SH-SY5Y (cell line): ENCODE measurements at regions not wholly inside any gene's neighbourhood (a gene's known extent, or its start where the extent isn't known, plus 50 kb on each side); places are given as distances from the start of the nearest gene placed in this dataset.

Experiments
- GATA2 ChIP-seq: IDR thresholded peaks from 2 replicates; pipeline ENCODE4 v1.6.1; 2011; ENCODE audit warnings: mild to moderate bottlenecking, low read depth, low read length
- GATA3 ChIP-seq: IDR thresholded peaks from 2 replicates; pipeline ENCODE4 v1.6.1; 2011; ENCODE audit warnings: low read depth, mild to moderate bottlenecking, low read length, moderate library complexity

DNA sequence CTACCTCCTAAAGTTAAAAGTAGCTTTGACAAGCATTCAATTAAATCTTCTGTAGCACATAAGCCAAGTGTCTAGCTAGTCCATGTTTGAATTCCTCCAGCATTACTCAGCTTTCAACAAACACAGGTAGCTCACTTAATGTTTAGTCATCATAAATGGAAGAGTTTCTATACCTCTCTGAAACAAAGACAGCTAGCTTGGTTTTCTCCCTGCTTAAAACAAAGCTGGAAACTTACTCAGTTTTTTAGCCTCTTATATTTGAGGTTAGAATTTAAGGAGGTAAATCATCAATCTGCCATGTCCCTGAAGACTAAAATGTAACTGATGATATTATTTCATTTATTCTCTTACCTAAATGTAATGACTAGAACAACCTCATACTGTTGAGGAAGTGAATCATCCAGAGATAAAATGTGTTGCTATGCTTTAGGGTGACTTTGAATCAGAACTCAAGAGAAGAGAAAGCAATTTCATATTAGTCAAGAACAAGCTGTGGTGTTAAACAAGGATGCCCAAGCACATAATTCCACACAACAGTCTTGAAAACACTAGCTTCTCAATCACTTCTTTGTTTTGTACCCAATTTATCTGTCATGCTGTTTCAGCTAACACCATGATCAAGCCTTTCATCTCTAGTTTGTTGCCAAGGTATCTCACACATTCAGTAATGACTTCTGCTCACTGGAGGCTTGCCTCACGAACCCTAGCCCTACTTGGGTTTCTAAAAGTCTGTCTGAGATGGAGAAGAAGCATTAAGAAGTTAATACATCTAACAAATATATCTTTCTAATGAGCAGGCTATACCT lies 251.9 kb downstream of the EPM2A start:
- TF ChIP-seq GATA2 (no peak), GATA3 (no peak)
